Islet precursor cell (in vitro differentiated cells): ENCODE measurements at regions not wholly inside any gene's neighbourhood (a gene's known extent, or its start where the extent isn't known, plus 50 kb on each side); places are given as distances from the start of the nearest gene placed in this dataset.
A peak's percentile ranks its signal among the peaks of the same experiment; 100 is the strongest.
"Not testable (repeated sequence)": the region's sequence is repeated elsewhere in the genome, so short reads cannot be mapped to it uniquely, and the experiment has no call there.

Experiments used
- DNase-seq: peaks from one replicate; pipeline ENCODE4 v3.0.0-alpha.2; 2018

GRCh38 chr15:87672309-87673288 lies 583.9 kb downstream of the NTRK3 start:
- peak; percentile 69 for DNase-seq

- no peak for DNase-seq
Measured at GRCh38 chr15:87671289-87671688, 585.2 kb downstream of the NTRK3 start.

GRCh38 chr15:87669846-87670245 lies 586.7 kb downstream of the NTRK3 start:
- no peak for DNase-seq

GRCh38 chr15:87668768-87669564 lies 587.6 kb downstream of the NTRK3 start:
- DNase-seq = not testable (repeated sequence)

- no peak for DNase-seq
Measured at GRCh38 chr15:87667643-87668042, 588.9 kb downstream of the NTRK3 start.

- DNase-seq = no peak
Measured at GRCh38 chr15:87662575-87662974, 594.0 kb downstream of the NTRK3 start.

- DNase-seq = no peak
Measured at GRCh38 chr15:87661454-87662355, 594.8 kb downstream of the NTRK3 start.

GRCh38 chr15:87660251-87661129 lies 596.0 kb downstream of the NTRK3 start:
- no peak for DNase-seq

- no peak for DNase-seq
Measured at GRCh38 chr15:87656372-87656771, 600.2 kb downstream of the NTRK3 start.

- DNase-seq = no peak
Measured at GRCh38 chr15:87653646-87654045, 602.9 kb downstream of the NTRK3 start.

GRCh38 chr15:87649175-87649574 lies 607.4 kb downstream of the NTRK3 start:
- no peak for DNase-seq

- DNase-seq = no peak
Measured at GRCh38 chr15:87648278-87648677, 608.3 kb downstream of the NTRK3 start.

- DNase-seq = no peak
Measured at GRCh38 chr15:87645723-87646122, 610.8 kb downstream of the NTRK3 start.

- DNase-seq = not testable (repeated sequence)
Measured at GRCh38 chr15:87642997-87643396, 613.5 kb downstream of the NTRK3 start.

GRCh38 chr15:87639305-87640011 lies 617.1 kb downstream of the NTRK3 start:
- DNase-seq = peak; percentile 46

- DNase-seq = peak; percentile 32
Measured at GRCh38 chr15:87638554-87639083, 617.9 kb downstream of the NTRK3 start.

- DNase-seq = no peak
Measured at GRCh38 chr15:87634361-87634760, 622.2 kb downstream of the NTRK3 start.

- DNase-seq = no peak
Measured at GRCh38 chr15:87633525-87633924, 623.0 kb downstream of the NTRK3 start.

GRCh38 chr15:87632364-87632763 lies 624.2 kb downstream of the NTRK3 start:
- DNase-seq = no peak

GRCh38 chr15:87631775-87632174 lies 624.8 kb downstream of the NTRK3 start:
- DNase-seq = no peak

GRCh38 chr15:87631093-87631492 lies 625.4 kb downstream of the NTRK3 start:
- no peak for DNase-seq
